GM18951 (cell line): ENCODE measurements at regions not wholly inside any gene's neighbourhood (a gene's known extent, or its start where the extent isn't known, plus 50 kb on each side); places are given as distances from the start of the nearest gene placed in this dataset.
"Not testable (repeated sequence)": the region's sequence is repeated elsewhere in the genome, so short reads cannot be mapped to it uniquely, and the experiment has no call there.

Source experiments
- POLR2A ChIP-seq: IDR thresholded peaks from 4 replicates; pipeline ENCODE4 v1.6.1; 2011; ENCODE audit warnings: mild to moderate bottlenecking; ENCODE audit not compliant: insufficient read length, insufficient read depth; ENCODE audit errors: extremely low read depth
- in situ Hi-C: fragments of 300-500 bp; cut with MboI; formaldehyde crosslinking; loops from one replicate; pipeline ENCODE4 v1.12.0; 2022; ENCODE audit warnings: low sequenced_read_pairs, mixed read lengths, inconsistent platforms; ENCODE audit not compliant: unreplicated experiment

GRCh38 chr14:105765893-105766614, 239.7 kb downstream of the TMEM121 start:
- TF ChIP-seq POLR2A: no peak
- in situ Hi-C loops: no loop called here

GRCh38 chr14:105767315-105767714, 240.9 kb downstream of the TMEM121 start:
- TF ChIP-seq POLR2A: no peak
- in situ Hi-C loops: no loop called here

GRCh38 chr14:105768039-105768438, 241.7 kb downstream of the TMEM121 start:
- in situ Hi-C loops: not testable (repeated sequence)

- in situ Hi-C loops: not testable (repeated sequence)
Measured at GRCh38 chr14:105769061-105769730, 242.8 kb downstream of the TMEM121 start.

- in situ Hi-C loops: not testable (repeated sequence)
Measured at GRCh38 chr14:105770619-105771216, 244.3 kb downstream of the TMEM121 start.

- in situ Hi-C loops: not testable (repeated sequence)
Measured at GRCh38 chr14:105771261-105772226, 245.2 kb downstream of the TMEM121 start.

- in situ Hi-C loops: not testable (repeated sequence)
Measured at GRCh38 chr14:105772710-105773250, 246.4 kb downstream of the TMEM121 start.

- in situ Hi-C loops: no loop called here
- TF ChIP-seq POLR2A: no peak
Measured at GRCh38 chr14:105773584-105773983, 247.2 kb downstream of the TMEM121 start.

GRCh38 chr14:105774001-105774400, 247.6 kb downstream of the TMEM121 start:
- TF ChIP-seq POLR2A: no peak
- in situ Hi-C loops: no loop called here

- in situ Hi-C loops: not testable (repeated sequence)
Measured at GRCh38 chr14:105774585-105775348, 248.4 kb downstream of the TMEM121 start.

- in situ Hi-C loops: not testable (repeated sequence)
Measured at GRCh38 chr14:105775349-105775923, 249.1 kb downstream of the TMEM121 start.

GRCh38 chr14:105776112-105776511, 249.7 kb downstream of the TMEM121 start:
- in situ Hi-C loops: not testable (repeated sequence)

- in situ Hi-C loops: no loop called here
- no peak for TF ChIP-seq POLR2A
Measured at GRCh38 chr14:105776924-105777323, 250.5 kb downstream of the TMEM121 start.
